Uterus (tissue), 3 donors: ENCODE measurements at regions not wholly inside any gene's neighbourhood (a gene's known extent, or its start where the extent isn't known, plus 50 kb on each side); places are given as distances from the start of the nearest gene placed in this dataset.

Experiments used
- DNase-seq, 2 donors: peaks; one replicate each; pipeline ENCODE4 v3.0.0-alpha.2; 2019 to 2020
- H3K27ac ChIP-seq, 2 donors: fragments of 200-600 bp; sonication (generic); 1 replicate in 1 of 2; 2 replicates in 1 of 2; pipeline ENCODE4 v1.5.1; 2016 to 2018
- H3K27me3 ChIP-seq, 2 donors: fragments of 200-600 bp; sonication (generic); one replicate each; pipeline ENCODE4 v1.5.1; 2018 to 2019; ENCODE audit warnings: control low read depth in 1 of 2
- H3K36me3 ChIP-seq, 2 donors: fragments of 200-600 bp; sonication (generic); one replicate each; pipeline ENCODE4 v1.5.1; 2019; ENCODE audit warnings: control low read depth in 1 of 2
- H3K4me1 ChIP-seq, 2 donors: fragments of 200-600 bp; sonication (generic); one replicate each; pipeline ENCODE4 v1.5.1; 2018 to 2019; ENCODE audit warnings: control low read depth in 1 of 2
- H3K4me3 ChIP-seq, 2 donors: fragments of 200-600 bp; sonication (generic); 1 replicate in 1 of 2; 2 replicates in 1 of 2; pipeline ENCODE4 v1.5.1; 2018 to 2019; ENCODE audit warnings: mild to moderate bottlenecking in 1 of 2
- H3K9me3 ChIP-seq, 2 donors: fragments of 200-600 bp; sonication (generic); one replicate each; pipeline ENCODE4 v1.5.1; 2019; ENCODE audit warnings: control low read depth in 1 of 2
- CTCF ChIP-seq, 4 experiments: fragments of 200-600 bp in 2 of 4; fragments of 450-650 bp in 2 of 4; sonication (generic) in 2 of 4; IDR thresholded peaks; one replicate each; pipeline ENCODE4 v1.5.1; 2016 to 2019; ENCODE audit warnings: antibody characterized with exemption in 4 of 4, mild to moderate bottlenecking in 2 of 4, moderate library complexity in 1 of 4
- POLR2A ChIP-seq, 2 donors: fragments of 450-650 bp; IDR thresholded peaks; one replicate each; pipeline ENCODE4 v1.6.1; 2016; ENCODE audit warnings: antibody characterized with exemption in 2 of 2, mild to moderate bottlenecking in 1 of 2, moderate library complexity in 1 of 2
- intact Hi-C: fragments of 100-400 bp; cut with DNase I; formaldehyde crosslinking; loops from one replicate; pipeline ENCODE4 v1.15.1; 2023; ENCODE audit warnings: low total_unique reads
- donor health status: DM: yes; HTN: yes; CAD: no.

GRCh38 chr9:14418301-14418940, 104.5 kb upstream of the NFIB start:
- DNase-seq: no peak
- H3K36me3 ChIP-seq: no peaks in the 10 kb centered on the region
- no peak overlapping the region for H3K4me3 ChIP-seq
- H3K27ac ChIP-seq: no peak overlapping the region
- TF ChIP-seq CTCF (IDR thresholded peaks at IDR 0.05) (no peak), POLR2A (IDR thresholded peaks at IDR 0.05) (no peak)
- no peaks in the 10 kb centered on the region for H3K4me1 ChIP-seq
- H3K9me3 ChIP-seq: no peaks in the 10 kb centered on the region
- intact Hi-C loops: no loop called here
- H3K27me3 ChIP-seq: no peaks in the 10 kb centered on the region

- no peak for TF ChIP-seq CTCF (IDR thresholded peaks at IDR 0.05)
- intact Hi-C loops: no loop called here
- Histone ChIP-seq H3K4me3 (no peak overlapping the region), H3K36me3 (no peaks in the 10 kb centered on the region), H3K27ac (no peak overlapping the region), H3K27me3 (no peaks in the 10 kb centered on the region), H3K4me1 (no peaks in the 10 kb centered on the region), H3K9me3 (no peaks in the 10 kb centered on the region)
- no peak for DNase-seq
These were observed 103.3 kb upstream of the NFIB start for GRCh38 chr9:14417237-14417636.

GRCh38 chr9:14415947-14416346, 102.0 kb upstream of the NFIB start:
- Histone ChIP-seq H3K9me3 (no peaks in the 10 kb centered on the region), H3K4me1 (no peaks in the 10 kb centered on the region), H3K27me3 (no peaks in the 10 kb centered on the region), H3K36me3 (no peaks in the 10 kb centered on the region), H3K4me3 (no peak overlapping the region), H3K27ac (no peak overlapping the region)
- TF ChIP-seq CTCF (IDR thresholded peaks at IDR 0.05): no peak
- no peak for DNase-seq
- intact Hi-C loops: no loop called here

- intact Hi-C loops: no loop called here
- H3K4me1 ChIP-seq: no peaks in the 10 kb centered on the region
- H3K27me3 ChIP-seq: no peaks in the 10 kb centered on the region
- no peak overlapping the region for H3K27ac ChIP-seq
- no peaks in the 10 kb centered on the region for H3K9me3 ChIP-seq
- no peak overlapping the region for H3K4me3 ChIP-seq
- H3K36me3 ChIP-seq: no peaks in the 10 kb centered on the region
- TF ChIP-seq POLR2A (IDR thresholded peaks at IDR 0.05): no peak
- no peak for TF ChIP-seq CTCF (IDR thresholded peaks at IDR 0.05)
- DNase-seq: no peak
These were observed 99.9 kb upstream of the NFIB start for GRCh38 chr9:14413812-14414211.

- TF ChIP-seq POLR2A (IDR thresholded peaks at IDR 0.05) (no peak), CTCF (IDR thresholded peaks at IDR 0.05) (no peak)
- Histone ChIP-seq H3K36me3 (no peaks in the 10 kb centered on the region), H3K4me3 (no peak overlapping the region), H3K4me1 (no peaks in the 10 kb centered on the region), H3K27ac (no peak overlapping the region), H3K27me3 (no peaks in the 10 kb centered on the region), H3K9me3 (no peaks in the 10 kb centered on the region)
- intact Hi-C loops: no loop called here
- no peak for DNase-seq
These were observed 98.8 kb upstream of the NFIB start for GRCh38 chr9:14412775-14413174.
